Hepatocyte (in vitro differentiated cells): ENCODE measurements at regions not wholly inside any gene's neighbourhood (a gene's known extent, or its start where the extent isn't known, plus 50 kb on each side); places are given as distances from the start of the nearest gene placed in this dataset.

Source experiments
- DNase-seq: peaks from one replicate; pipeline ENCODE4 v3.0.0-alpha.2; 2016; ENCODE audit warnings: low spot score
- H2AFZ ChIP-seq: fragments of 200-600 bp; sonication (generic); 2 replicates; pipeline ENCODE4 v1.6.0; 2016; ENCODE audit warnings: antibody characterized with exemption, mild to moderate bottlenecking
- H3K27ac ChIP-seq: fragments of 200-600 bp; sonication (generic); 2 replicates; pipeline ENCODE4 v1.5.1; 2016; ENCODE audit warnings: mild to moderate bottlenecking
- H3K27me3 ChIP-seq: fragments of 200-600 bp; sonication (generic); 2 replicates; pipeline ENCODE4 v1.6.1; 2016
- H3K36me3 ChIP-seq: fragments of 200-600 bp; sonication (generic); replicated peaks from 2 replicates; pipeline ENCODE4 v1.5.1; 2016; ENCODE audit warnings: low read depth; ENCODE audit not compliant: insufficient read depth
- H3K4me1 ChIP-seq: fragments of 200-600 bp; sonication (generic); 2 replicates; pipeline ENCODE4 v1.5.1; 2016; ENCODE audit warnings: mild to moderate bottlenecking, moderate library complexity; ENCODE audit not compliant: insufficient read depth
- H3K4me2 ChIP-seq: fragments of 200-600 bp; sonication (generic); 2 replicates; pipeline ENCODE4 v1.6.0; 2016
- H3K4me3 ChIP-seq: fragments of 200-600 bp; sonication (generic); 2 replicates; pipeline ENCODE4 v1.5.1; 2016; ENCODE audit warnings: mild to moderate bottlenecking
- H3K79me2 ChIP-seq: fragments of 200-600 bp; sonication (generic); 2 replicates; pipeline ENCODE4 v1.6.0; 2017; ENCODE audit warnings: mild to moderate bottlenecking
- H3K9me2 ChIP-seq: fragments of 200-600 bp; sonication (generic); replicated peaks from 2 replicates; pipeline ENCODE4 v1.6.0; 2017; ENCODE audit warnings: mild to moderate bottlenecking; ENCODE audit not compliant: insufficient read depth
- H3K9me3 ChIP-seq: fragments of 200-600 bp; sonication (generic); 2 replicates; pipeline ENCODE4 v1.5.1; 2016; ENCODE audit warnings: low read depth, mild to moderate bottlenecking
- H4K20me1 ChIP-seq: fragments of 200-600 bp; sonication (generic); 2 replicates; pipeline ENCODE4 v1.6.0; 2016; ENCODE audit warnings: mild to moderate bottlenecking; ENCODE audit not compliant: insufficient read depth, poor library complexity, severe bottlenecking
- EZH2 ChIP-seq: fragments of 200-600 bp; sonication (generic); IDR thresholded peaks from 2 replicates; pipeline ENCODE4 v1.6.1; 2016; ENCODE audit warnings: antibody characterized with exemption, mild to moderate bottlenecking, borderline replicate concordance
- EZH2phosphoT487 ChIP-seq: fragments of 200-600 bp; sonication (generic); IDR thresholded peaks from one replicate; pipeline ENCODE4 v1.6.1; 2018; ENCODE audit warnings: antibody characterized with exemption, mild to moderate bottlenecking, low read depth, moderate library complexity; ENCODE audit not compliant: unreplicated experiment, severe bottlenecking
- WGBS: methylation state at CpG from one replicate; pipeline ENCODE4 v1.1.6; 2016; ENCODE audit warnings: low lambda C conversion rate; ENCODE audit errors: missing lambda C conversion rate; 5-methylcytosine and 5-hydroxymethylcytosine counted together
- TF ChIP-seq, protein P1 (sequence below): fragments of 200-600 bp; sonication (generic); IDR thresholded peaks from 2 replicates; pipeline ENCODE4 v1.5.1; 2016; ENCODE audit warnings: antibody characterized with exemption, mild to moderate bottlenecking; ENCODE audit not compliant: poor library complexity

- no peak overlapping the region for H3K4me2 ChIP-seq
- no peak overlapping the region for H2AFZ ChIP-seq
- H3K4me1 ChIP-seq = peaks cover 23% of the 10 kb centered on the region
- no peaks in the 10 kb centered on the region for H4K20me1 ChIP-seq
- TF ChIP-seq EZH2 = no peak
- TF ChIP-seq, protein P1, sequence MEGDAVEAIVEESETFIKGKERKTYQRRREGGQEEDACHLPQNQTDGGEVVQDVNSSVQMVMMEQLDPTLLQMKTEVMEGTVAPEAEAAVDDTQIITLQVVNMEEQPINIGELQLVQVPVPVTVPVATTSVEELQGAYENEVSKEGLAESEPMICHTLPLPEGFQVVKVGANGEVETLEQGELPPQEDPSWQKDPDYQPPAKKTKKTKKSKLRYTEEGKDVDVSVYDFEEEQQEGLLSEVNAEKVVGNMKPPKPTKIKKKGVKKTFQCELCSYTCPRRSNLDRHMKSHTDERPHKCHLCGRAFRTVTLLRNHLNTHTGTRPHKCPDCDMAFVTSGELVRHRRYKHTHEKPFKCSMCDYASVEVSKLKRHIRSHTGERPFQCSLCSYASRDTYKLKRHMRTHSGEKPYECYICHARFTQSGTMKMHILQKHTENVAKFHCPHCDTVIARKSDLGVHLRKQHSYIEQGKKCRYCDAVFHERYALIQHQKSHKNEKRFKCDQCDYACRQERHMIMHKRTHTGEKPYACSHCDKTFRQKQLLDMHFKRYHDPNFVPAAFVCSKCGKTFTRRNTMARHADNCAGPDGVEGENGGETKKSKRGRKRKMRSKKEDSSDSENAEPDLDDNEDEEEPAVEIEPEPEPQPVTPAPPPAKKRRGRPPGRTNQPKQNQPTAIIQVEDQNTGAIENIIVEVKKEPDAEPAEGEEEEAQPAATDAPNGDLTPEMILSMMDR = no peak
- H3K36me3 ChIP-seq = no peaks in the 10 kb centered on the region
- H3K9me3 ChIP-seq = no peaks in the 10 kb centered on the region
- WGBS = 96% methylated on average over 2 of the region's 2 CpGs
- no peak overlapping the region for H3K4me3 ChIP-seq
- H3K79me2 ChIP-seq = no peaks in the 10 kb centered on the region
- no peaks in the 10 kb centered on the region for H3K27me3 ChIP-seq
- no peak overlapping the region for H3K27ac ChIP-seq
- H3K9me2 ChIP-seq = no peaks in the 10 kb centered on the region
- no peak for DNase-seq
Measured at GRCh38 chr12:75709503-75709902, 198.1 kb upstream of the KRR1 start.

GRCh38 chr12:75708802-75709201, 197.4 kb upstream of the KRR1 start:
- no peaks in the 10 kb centered on the region for H4K20me1 ChIP-seq
- no peak overlapping the region for H3K4me3 ChIP-seq
- no peaks in the 10 kb centered on the region for H3K27me3 ChIP-seq
- 40% methylated on average over 1 of the region's 1 CpG for WGBS
- H3K36me3 ChIP-seq = no peaks in the 10 kb centered on the region
- H3K4me2 ChIP-seq = no peak overlapping the region
- H3K9me2 ChIP-seq = no peaks in the 10 kb centered on the region
- no peak overlapping the region for H3K27ac ChIP-seq
- TF ChIP-seq EZH2phosphoT487 (no peak), EZH2 (no peak)
- TF ChIP-seq, protein P1 = no peak
- no peaks in the 10 kb centered on the region for H3K9me3 ChIP-seq
- no peak for DNase-seq
- no peaks in the 10 kb centered on the region for H3K79me2 ChIP-seq
- no peak overlapping the region for H2AFZ ChIP-seq
- peaks cover 23% of the 10 kb centered on the region for H3K4me1 ChIP-seq

GRCh38 chr12:75707983-75708382, 196.6 kb upstream of the KRR1 start:
- Histone ChIP-seq H2AFZ (no peak overlapping the region), H3K36me3 (no peaks in the 10 kb centered on the region), H4K20me1 (no peaks in the 10 kb centered on the region), H3K9me2 (no peaks in the 10 kb centered on the region), H3K4me2 (no peak overlapping the region), H3K9me3 (no peaks in the 10 kb centered on the region), H3K79me2 (no peaks in the 10 kb centered on the region), H3K27ac (no peak overlapping the region), H3K4me3 (no peak overlapping the region), H3K4me1 (peaks cover 22% of the 10 kb centered on the region), H3K27me3 (no peaks in the 10 kb centered on the region)
- TF ChIP-seq EZH2 (no peak), EZH2phosphoT487 (no peak)
- TF ChIP-seq, protein P1 = no peak
- DNase-seq = no peak
- 93% methylated on average over 3 of the region's 3 CpGs for WGBS

- 73% methylated on average over 8 of the region's 8 CpGs for WGBS
- Histone ChIP-seq H2AFZ (no peak overlapping the region), H3K27me3 (no peaks in the 10 kb centered on the region), H4K20me1 (no peaks in the 10 kb centered on the region), H3K9me2 (no peaks in the 10 kb centered on the region), H3K4me2 (peak overlapping the region; percentile 30), H3K27ac (peak overlapping the region; percentile 72), H3K4me1 (peaks cover 15% of the 10 kb centered on the region), H3K36me3 (no peaks in the 10 kb centered on the region), H3K79me2 (no peaks in the 10 kb centered on the region), H3K4me3 (no peak overlapping the region), H3K9me3 (no peaks in the 10 kb centered on the region)
- no peak for DNase-seq
- TF ChIP-seq EZH2 = no peak
Measured at GRCh38 chr12:75706786-75707605, 195.6 kb upstream of the KRR1 start.
